GM19372 (cell line): ENCODE measurements at regions not wholly inside any gene's neighbourhood (a gene's known extent, or its start where the extent isn't known, plus 50 kb on each side); places are given as distances from the start of the nearest gene placed in this dataset.
"Not testable (repeated sequence)": the region's sequence is repeated elsewhere in the genome, so short reads cannot be mapped to it uniquely, and the experiment has no call there.

Experiments used
- ATAC-seq: cut with Tn5 transposase; IDR thresholded peaks from one replicate; pipeline ENCODE4 v1.9.1; 2021; ENCODE audit warnings: mild to moderate bottlenecking, low read depth, moderate library complexity; ENCODE audit not compliant: unreplicated experiment

GRCh38 chr5:71903808-71904207 lies 184.7 kb downstream of the CARTPT start:
- no peak for ATAC-seq

DNA sequence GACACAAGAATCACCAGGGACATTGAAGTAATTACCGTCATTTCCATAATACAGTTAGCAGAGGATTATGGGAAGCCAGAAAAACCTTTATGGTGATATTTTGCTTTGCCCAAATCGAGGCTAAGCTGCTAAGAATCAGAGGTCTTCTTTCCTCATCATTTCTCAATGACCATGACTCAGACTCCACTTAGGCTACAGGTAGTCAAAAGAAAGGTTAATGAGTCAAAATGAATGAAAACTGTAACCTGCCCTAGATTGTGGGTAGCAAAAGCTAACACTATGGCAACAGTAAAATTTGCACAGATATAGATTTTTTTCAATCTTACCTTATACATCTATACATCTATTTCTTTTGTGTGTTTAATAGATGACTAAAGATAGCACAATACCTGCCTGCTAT lies 185.8 kb downstream of the CARTPT start:
- ATAC-seq = no peak

DNA sequence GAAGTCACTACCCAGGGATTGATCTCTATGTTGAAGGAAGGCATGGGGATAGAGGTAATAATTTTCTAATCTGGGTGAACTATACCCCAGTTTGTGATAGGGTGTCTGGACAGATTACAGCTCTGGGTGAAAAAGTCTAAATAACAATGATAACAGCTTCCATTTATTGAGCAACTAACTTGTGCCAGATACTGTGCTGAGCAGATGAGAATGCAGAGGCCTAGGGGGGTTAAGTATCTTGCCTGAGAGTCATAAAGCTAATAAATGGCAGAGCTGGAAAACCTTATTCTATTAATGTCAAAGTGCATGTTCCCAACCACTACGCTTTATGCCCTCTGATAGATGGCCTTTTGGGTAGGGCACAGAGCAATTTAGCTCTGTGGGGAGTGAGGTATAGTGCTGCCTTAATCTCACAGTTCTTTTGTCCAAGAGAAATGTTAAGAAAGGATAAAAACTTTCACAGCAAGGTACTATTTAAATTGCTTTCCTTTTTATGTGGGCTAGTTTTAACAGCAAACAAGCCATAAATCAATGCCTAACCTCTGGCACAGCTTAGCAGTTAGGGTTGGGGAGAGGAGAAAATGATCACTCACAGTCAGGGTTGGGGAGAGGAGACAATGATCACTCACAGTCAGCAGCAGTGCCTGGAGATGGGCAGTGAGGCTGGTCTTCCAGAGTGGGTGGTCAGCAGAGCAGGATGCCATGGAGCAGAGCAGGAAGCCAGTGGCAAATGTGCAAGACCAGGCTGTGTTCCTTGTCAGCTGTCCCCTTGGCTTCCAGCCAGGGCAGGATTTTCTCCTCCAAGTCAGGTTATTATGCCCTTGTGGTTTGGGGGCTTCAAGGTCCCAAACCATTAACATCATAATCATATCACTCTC lies 187.0 kb downstream of the CARTPT start:
- no peak for ATAC-seq

GRCh38 chr5:71907001-71907588 lies 188.0 kb downstream of the CARTPT start:
- peak; percentile 71 for ATAC-seq

- ATAC-seq = peak; percentile 22
Measured at GRCh38 chr5:71907608-71908145, 188.6 kb downstream of the CARTPT start.

GRCh38 chr5:71910741-71911140 lies 191.7 kb downstream of the CARTPT start:
- no peak for ATAC-seq

GRCh38 chr5:71912021-71912420 lies 192.9 kb downstream of the CARTPT start:
- ATAC-seq = no peak

DNA sequence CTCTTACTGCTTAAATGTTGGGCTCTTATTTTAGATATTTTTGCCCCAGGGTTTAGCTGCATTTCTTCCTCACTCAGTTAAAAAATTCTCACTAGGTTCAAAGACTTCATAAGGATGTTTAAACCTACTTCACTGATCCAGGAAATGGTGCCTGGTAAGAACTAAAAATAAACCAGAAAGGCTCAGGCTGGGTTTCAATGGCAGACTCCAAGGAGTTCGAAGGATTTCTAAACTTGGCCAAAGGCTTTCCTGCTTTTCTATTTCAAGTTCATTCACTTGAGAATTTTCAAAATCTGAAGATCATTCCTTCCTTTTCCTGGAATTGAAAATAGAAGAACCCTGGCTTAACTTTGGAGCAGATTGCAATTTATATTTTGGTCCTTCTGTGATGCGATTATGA lies 193.0 kb upstream of the MAP1B start:
- no peak for ATAC-seq

DNA sequence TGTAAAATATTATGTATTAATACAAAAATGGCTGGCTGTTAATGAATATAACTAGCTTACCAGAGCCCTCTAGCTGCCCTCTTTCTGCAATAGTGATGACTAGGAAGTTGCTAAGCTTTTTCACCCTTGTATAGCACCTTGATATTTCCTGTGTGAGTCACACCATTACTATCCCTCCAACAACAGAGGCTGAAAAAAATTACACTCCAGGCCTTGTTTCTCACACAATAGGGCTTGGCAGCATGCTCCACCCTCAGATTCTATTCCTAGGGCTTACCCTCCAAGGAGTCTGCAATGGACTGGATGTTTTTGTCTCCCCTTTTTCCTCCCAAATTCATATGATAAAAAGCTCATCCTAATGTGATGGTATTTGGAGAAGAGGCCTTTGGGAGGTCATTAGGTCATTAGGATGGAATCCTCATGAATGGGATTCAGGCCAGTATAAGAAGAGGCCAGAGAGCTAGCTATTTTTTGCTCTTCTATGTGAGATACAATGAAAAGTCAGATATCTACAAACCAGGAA lies 184.6 kb upstream of the MAP1B start:
- no peak for ATAC-seq

- no peak for ATAC-seq
Measured at GRCh38 chr5:71923755-71924154, 183.5 kb upstream of the MAP1B start.

DNA sequence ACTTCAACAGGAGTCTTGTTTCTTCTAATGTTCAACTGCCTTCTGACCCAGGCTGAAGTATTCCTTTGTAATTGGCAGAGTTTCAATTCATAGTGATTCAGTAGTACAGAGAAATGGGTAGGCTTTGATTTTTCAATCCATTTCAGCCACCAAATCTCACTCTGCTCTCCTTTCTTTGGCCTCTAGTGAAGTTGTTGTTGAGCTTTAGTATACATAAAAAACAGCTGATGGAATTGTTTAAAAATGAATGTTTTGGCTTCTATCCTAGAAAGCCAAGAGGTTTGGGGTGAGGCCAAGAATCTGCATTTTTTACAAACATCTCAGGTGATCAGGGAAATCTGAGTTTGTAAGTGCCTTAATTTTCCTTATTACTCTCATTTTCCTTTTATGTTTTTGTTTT lies 182.9 kb upstream of the MAP1B start:
- no peak for ATAC-seq

DNA sequence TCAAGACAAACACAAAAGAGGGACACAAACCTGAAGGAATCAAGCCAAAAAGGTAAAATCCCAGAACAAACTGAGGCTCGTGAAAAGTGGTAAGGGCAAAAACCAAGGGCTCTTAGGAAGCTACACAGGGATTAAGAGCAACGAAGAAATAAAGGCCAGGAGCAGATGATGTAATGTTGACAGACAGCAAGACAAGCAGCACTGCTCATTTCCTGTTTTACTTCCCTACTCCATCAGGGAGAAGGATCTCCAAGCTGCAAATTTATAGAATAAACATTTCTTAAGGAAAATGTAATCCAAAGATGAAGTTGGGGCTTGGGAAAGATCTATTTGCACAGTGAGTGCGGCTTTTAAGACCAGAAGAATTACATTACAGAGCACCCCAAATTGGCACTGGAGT lies 182.3 kb upstream of the MAP1B start:
- ATAC-seq = no peak

DNA sequence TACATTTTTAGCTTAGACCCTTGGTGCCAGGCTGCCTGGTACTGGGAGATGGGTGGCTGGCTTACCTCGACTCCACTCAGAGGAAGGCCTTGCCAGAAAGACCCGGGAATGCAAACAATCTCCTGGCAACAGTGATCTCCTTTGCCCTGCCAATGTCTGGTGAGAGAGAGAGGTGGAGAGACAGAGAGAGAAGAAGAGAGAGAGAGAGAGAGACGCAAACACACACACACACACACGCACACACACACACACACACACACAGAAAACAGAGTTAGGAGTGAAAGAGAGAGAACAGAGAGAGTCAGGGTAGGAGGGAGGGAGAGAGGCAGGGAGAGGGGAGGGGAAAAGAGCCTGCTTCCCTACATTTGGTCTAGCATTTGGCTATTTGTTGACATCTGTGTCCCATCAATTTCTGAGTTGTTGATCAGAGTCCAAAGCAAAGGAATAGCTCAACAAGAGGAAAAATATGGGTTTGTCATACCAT lies 181.6 kb upstream of the MAP1B start:
- no peak for ATAC-seq

DNA sequence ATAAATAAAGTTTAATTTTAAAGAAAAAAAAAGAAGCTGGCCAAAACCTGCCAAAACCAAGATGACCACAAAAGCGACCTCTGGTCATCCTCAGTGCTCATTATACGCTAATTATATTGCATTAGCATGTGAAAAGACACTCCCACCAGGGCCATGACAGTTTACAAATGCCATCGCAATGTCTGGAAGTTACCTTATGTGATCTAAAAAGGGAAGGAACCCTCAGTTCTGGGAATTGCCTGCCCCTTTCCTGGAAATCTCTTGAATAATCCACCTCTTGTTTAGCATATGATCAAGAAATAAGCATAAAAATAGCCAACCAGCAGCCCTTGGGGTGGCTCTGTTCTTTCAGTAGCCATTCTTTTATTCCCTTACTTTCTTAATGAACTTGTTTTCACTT lies 178.3 kb upstream of the MAP1B start:
- ATAC-seq = no peak

GRCh38 chr5:71930554-71930953 lies 176.7 kb upstream of the MAP1B start:
- not testable (repeated sequence) for ATAC-seq

DNA sequence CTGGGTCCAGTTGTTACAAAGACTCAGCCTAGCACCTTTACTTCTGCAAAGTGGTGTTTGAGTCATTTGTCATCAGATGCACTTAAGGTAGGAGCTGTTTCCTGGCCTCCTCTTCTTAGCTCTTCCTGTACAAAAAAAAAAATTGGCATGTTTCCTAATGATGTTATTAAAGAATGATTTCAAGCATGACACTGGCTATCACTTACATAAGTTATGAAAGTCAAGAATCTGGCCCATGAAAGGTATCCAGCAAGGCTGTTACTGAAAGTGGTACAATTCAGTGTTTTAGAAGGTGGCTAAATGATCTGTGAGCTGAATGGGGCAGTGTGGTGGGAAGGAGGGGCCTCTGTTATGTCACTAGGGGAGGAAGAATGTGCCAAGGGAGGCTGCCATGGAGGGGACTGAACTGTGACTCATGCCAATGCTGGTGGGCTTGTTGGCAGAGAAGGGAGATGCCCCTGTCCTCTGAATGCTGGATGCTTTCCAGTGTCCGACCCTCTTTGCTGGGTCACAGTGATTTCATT lies 175.1 kb upstream of the MAP1B start:
- no peak for ATAC-seq

- ATAC-seq = no peak
Measured at GRCh38 chr5:71932655-71933338, 174.5 kb upstream of the MAP1B start.

GRCh38 chr5:71934322-71934721 lies 173.0 kb upstream of the MAP1B start:
- ATAC-seq = no peak

DNA sequence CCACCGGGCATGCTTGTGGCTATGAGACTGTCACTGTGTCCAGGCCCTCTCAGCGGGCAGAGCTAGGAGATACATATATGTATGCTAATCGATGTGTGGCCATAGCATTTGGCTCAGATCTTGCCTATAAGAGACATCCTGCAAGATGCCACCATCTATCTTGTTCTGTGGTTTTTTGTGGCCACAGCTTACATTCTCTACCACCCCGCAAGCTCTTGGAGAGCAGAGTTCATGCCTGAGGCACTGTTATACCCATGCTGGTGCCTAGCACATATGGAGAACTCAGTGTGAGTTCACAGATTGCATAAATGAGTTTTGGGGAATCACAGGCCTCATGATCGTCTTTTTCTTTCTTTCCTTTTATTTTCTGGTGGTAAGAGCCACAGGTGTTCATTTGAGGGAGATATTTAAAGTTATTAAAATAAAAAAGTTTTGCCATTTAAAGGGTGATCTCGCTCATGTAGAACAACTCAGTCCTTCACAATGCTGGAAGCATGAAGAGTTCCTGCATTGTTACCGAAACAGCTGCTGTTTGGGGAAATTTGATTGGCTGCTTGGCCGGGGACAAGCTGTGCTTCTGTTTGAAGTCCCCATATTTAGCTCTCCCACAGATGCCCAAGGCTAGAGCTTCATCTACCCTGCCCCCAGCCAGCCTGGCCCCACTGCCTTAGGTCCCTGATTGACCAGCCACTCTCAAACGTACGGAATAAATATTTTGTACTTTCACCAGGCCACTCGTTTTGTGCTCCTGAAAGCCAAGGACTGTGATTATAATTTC lies 169.2 kb upstream of the MAP1B start:
- no peak for ATAC-seq

DNA sequence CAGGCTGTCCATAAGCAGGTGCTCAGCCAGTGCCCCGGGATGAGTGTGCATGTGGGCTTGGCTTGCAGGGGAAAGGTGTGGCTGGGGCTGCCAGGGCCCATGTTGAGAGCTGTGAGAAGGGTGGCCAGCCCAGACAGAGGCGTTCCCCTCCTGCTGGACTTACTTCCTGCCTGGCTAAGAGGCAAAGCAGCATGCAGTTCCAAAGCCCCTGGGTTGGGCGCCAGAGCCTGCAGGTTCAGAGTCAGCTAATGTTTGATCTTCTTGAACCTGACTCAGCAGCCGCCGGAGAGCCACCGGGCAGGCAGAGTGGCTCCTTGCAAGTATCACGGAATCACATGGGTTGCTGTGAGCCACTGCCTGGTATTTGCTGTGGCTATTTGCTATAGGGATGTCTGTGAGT lies 168.4 kb upstream of the MAP1B start:
- no peak for ATAC-seq
